ENCODE measurements at regions not wholly inside any gene's neighbourhood (a gene's known extent, or its start where the extent isn't known, plus 50 kb on each side); places are given as distances from the start of the nearest gene placed in this dataset.

DNA sequence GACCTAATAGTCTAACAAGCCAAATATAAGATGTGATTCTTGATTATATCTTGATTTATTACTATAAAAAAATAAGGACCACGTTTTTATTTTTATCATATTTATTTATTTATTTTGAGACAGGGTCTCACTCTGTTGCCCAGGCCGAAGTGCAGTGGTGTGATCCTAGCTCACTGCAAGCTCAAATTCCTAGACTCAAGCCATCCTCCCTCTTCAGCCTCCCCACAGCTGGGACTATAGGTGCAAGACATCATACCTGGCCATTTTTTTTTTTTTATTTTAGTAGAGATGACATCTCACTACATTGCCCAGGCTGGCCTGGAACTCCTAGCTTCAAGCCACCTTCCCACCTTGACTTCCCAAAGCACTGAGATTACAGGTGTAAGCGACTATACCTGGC, 61.0 kb upstream of the LARP1 start:
- Histone ChIP-seq H3K27me3 (ENCODE audit: insufficient read depth, low read length) (no peaks in the 10 kb centered on the region), H3K4me1 (ENCODE audit: control insufficient read depth in 1 of 2, insufficient read depth in 2 of 2, low read length in 2 of 2) (peaks cover 0 to 8% of the 10 kb centered on the region in 2 experiments; a peak in 1 of 4 replicates), H3K9me3 (ENCODE audit: control insufficient read depth in 1 of 2, insufficient read depth in 1 of 2, low read depth in 1 of 2, low read length in 2 of 2) (no peaks in the 10 kb centered on the region), H3K9me2 (ENCODE audit: insufficient read depth) (no peaks in the 10 kb centered on the region), H3K4me3 (replicated peaks in 1 of 2; ENCODE audit: low read depth in 1 of 2, low read length in 2 of 2) (no peak overlapping the region), H3K4me2 (ENCODE audit: low read length) (no peak overlapping the region), H3K36me3 (ENCODE audit: control insufficient read depth in 1 of 2, insufficient read depth in 2 of 2, low read length in 2 of 2) (no peaks in the 10 kb centered on the region), H3K27ac (ENCODE audit: low read depth, low read length) (no peak overlapping the region), H3K9ac (ENCODE audit: low read length) (no peak overlapping the region), H4K20me1 (ENCODE audit: insufficient read depth) (no peaks in the 10 kb centered on the region), H3K79me2 (ENCODE audit: insufficient read depth, low read length) (no peaks in the 10 kb centered on the region), H2AFZ (ENCODE audit: low read depth, low read length, poor library complexity, severe bottlenecking) (no peak overlapping the region)
- ChIA-PET RAD21 (ENCODE audit: low non-redundant PET in 1 of 2, low total read pairs in 2 of 2, uncharacterized antibody in 2 of 2, unreplicated experiment in 2 of 2) (interaction anchor here in 1 of 2 experiments (0.7 kb wide), 1 partner anchor 12 kb away, joined by 3 read pairs; no protein-coding TSS in a partner anchor), CTCF (no interaction called here), POLR2A (no interaction called here)
- no TSS peak for BruUV-seq (replicated peaks)
- intact Hi-C loops (cut with micrococcal nuclease), result no loop called here
- TF ChIP-seq, protein P1, sequence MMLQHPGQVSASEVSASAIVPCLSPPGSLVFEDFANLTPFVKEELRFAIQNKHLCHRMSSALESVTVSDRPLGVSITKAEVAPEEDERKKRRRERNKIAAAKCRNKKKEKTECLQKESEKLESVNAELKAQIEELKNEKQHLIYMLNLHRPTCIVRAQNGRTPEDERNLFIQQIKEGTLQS (IDR thresholded peaks at IDR 0.05), result no peak
- TF ChIP-seq EZH2 (IDR thresholded peaks at IDR 0.05), result no peak
- TF ChIP-seq SIN3A (IDR thresholded peaks at IDR 0.05; ENCODE audit: low read depth), result no peak
- TF ChIP-seq, protein P2, sequence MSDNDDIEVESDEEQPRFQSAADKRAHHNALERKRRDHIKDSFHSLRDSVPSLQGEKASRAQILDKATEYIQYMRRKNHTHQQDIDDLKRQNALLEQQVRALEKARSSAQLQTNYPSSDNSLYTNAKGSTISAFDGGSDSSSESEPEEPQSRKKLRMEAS (IDR thresholded peaks at IDR 0.05), result no peak
- TF ChIP-seq ZNF274 (IDR thresholded peaks at IDR 0.05; ENCODE audit: low read depth, low read length), result no peak
- TF ChIP-seq EZH2phosphoT487 (IDR thresholded peaks at IDR 0.05; ENCODE audit: borderline replicate concordance), result no peak
- no peak for TF ChIP-seq ZFX (IDR thresholded peaks at IDR 0.05)
- TF ChIP-seq POLR2AphosphoS5 (IDR thresholded peaks at IDR 0.05; ENCODE audit: low read depth, low read length), result no peak
- DNase-seq (ENCODE audit: low read depth, low spot score) (no peak), ATAC-seq (no peak)

DNA sequence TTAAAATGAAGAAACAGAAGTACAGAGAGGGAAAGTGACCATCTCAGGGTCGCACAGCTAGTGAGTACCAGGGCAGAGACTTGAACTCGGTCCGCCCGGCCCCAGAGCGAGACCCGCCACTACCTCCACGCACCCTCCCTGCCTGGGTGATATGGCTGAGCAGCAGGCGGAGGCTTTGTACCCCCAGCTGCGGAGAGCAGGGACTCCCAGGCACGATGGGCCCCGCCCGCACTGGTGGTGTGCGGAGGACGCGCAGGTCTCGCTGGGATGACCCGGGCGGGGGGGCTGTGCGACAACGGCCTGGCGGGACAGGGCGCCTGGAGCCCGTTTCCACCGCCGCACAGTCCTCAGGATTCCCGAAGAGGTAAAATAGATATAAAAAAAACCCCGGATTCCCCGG, 64.7 kb upstream of the LARP1 start:
- no peaks in the 10 kb centered on the region for H3K79me2 ChIP-seq (ENCODE audit: insufficient read depth, low read length)
- no TSS peak for BruUV-seq (replicated peaks)
- no peak overlapping the region for H3K27ac ChIP-seq (ENCODE audit: low read depth, low read length)
- intact Hi-C loops (cut with micrococcal nuclease), result no loop called here
- DNase-seq (ENCODE audit: low read depth, low spot score) (no peak), ATAC-seq (no peak)
- ChIA-PET POLR2A (interaction anchor here (1.1 kb wide), 1 partner anchor 13 kb away, joined by 3 read pairs; no protein-coding TSS in a partner anchor), CTCF (no interaction called here), RAD21 (ENCODE audit: low non-redundant PET in 1 of 2, low total read pairs in 2 of 2, uncharacterized antibody in 2 of 2, unreplicated experiment in 2 of 2) (no interaction called here)
- H3K4me3 ChIP-seq (replicated peaks in 1 of 2; ENCODE audit: low read depth in 1 of 2, low read length in 2 of 2), result no peak overlapping the region
- no peak overlapping the region for H2AFZ ChIP-seq (ENCODE audit: low read depth, low read length, poor library complexity, severe bottlenecking)
- peaks cover 0 to 8% of the 10 kb centered on the region in 2 experiments; a peak in 1 of 4 replicates for H3K4me1 ChIP-seq (ENCODE audit: control insufficient read depth in 1 of 2, insufficient read depth in 2 of 2, low read length in 2 of 2)
- TF ChIP-seq POLR2A (IDR thresholded peaks at IDR 0.05; ENCODE audit: borderline replicate concordance, extremely low read depth, insufficient read depth, insufficient read length) (no peak), TCF7L2 (IDR thresholded peaks at IDR 0.05; ENCODE audit: borderline replicate concordance, extremely low read depth, insufficient read depth, insufficient read length) (no peak), RAD21 (IDR thresholded peaks at IDR 0.05; ENCODE audit: low read depth) (no peak), CBX3 (IDR thresholded peaks at IDR 0.05; ENCODE audit: low read depth) (no peak), YY1 (IDR thresholded peaks at IDR 0.05; ENCODE audit: extremely low read depth, insufficient replicate concordance, low read depth, low read length) (no peak), POLR2AphosphoS5 (IDR thresholded peaks at IDR 0.05; ENCODE audit: low read depth, low read length) (no peak), SRF (IDR thresholded peaks at IDR 0.05; ENCODE audit: low read depth) (no peak), SP1 (IDR thresholded peaks at IDR 0.05; ENCODE audit: low read depth) (no peak), ZFX (IDR thresholded peaks at IDR 0.05) (no peak)
- TF ChIP-seq, protein P2 (IDR thresholded peaks at IDR 0.05), result no peak
- TF ChIP-seq, protein P1 (IDR thresholded peaks at IDR 0.05), result no peak
- H3K9ac ChIP-seq (ENCODE audit: low read length), result no peak overlapping the region
- no peaks in the 10 kb centered on the region for H4K20me1 ChIP-seq (ENCODE audit: insufficient read depth)
- no peaks in the 10 kb centered on the region for H3K36me3 ChIP-seq (ENCODE audit: control insufficient read depth in 1 of 2, insufficient read depth in 2 of 2, low read length in 2 of 2)
- no peaks in the 10 kb centered on the region for H3K9me2 ChIP-seq (ENCODE audit: insufficient read depth)
- H3K9me3 ChIP-seq (ENCODE audit: control insufficient read depth in 1 of 2, insufficient read depth in 1 of 2, low read depth in 1 of 2, low read length in 2 of 2), result peaks cover 0 to 3% of the 10 kb centered on the region in 2 experiments; a peak in 1 of 4 replicates
- no peaks in the 10 kb centered on the region for H3K27me3 ChIP-seq (ENCODE audit: insufficient read depth, low read length)
- no peak overlapping the region for H3K4me2 ChIP-seq (ENCODE audit: low read length)
